GM12864 (cell line): ENCODE measurements at regions not wholly inside any gene's neighbourhood (a gene's known extent, or its start where the extent isn't known, plus 50 kb on each side); places are given as distances from the start of the nearest gene placed in this dataset.

ENCODE experiments used
- DNase-seq: peaks from one replicate; pipeline ENCODE4 v3.0.0-alpha.2; 2011; ENCODE audit warnings: low read depth
- H3K4me3 ChIP-seq: 2 replicates; pipeline ENCODE4 v1.5.1; 2011; ENCODE audit warnings: mild to moderate bottlenecking, low read depth, low read length, control low read depth
- TF ChIP-seq, protein P1 (sequence below): IDR thresholded peaks from 2 replicates; pipeline ENCODE4 v1.5.1; 2011; ENCODE audit warnings: low read depth, mild to moderate bottlenecking, moderate library complexity, low read length, control low read depth, inconsistent platforms; ENCODE audit errors: missing control alignments

GRCh38 chr1:185514311-185514710 lies 197.3 kb upstream of the IVNS1ABP start:
- TF ChIP-seq, protein P1, sequence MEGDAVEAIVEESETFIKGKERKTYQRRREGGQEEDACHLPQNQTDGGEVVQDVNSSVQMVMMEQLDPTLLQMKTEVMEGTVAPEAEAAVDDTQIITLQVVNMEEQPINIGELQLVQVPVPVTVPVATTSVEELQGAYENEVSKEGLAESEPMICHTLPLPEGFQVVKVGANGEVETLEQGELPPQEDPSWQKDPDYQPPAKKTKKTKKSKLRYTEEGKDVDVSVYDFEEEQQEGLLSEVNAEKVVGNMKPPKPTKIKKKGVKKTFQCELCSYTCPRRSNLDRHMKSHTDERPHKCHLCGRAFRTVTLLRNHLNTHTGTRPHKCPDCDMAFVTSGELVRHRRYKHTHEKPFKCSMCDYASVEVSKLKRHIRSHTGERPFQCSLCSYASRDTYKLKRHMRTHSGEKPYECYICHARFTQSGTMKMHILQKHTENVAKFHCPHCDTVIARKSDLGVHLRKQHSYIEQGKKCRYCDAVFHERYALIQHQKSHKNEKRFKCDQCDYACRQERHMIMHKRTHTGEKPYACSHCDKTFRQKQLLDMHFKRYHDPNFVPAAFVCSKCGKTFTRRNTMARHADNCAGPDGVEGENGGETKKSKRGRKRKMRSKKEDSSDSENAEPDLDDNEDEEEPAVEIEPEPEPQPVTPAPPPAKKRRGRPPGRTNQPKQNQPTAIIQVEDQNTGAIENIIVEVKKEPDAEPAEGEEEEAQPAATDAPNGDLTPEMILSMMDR: no peak
- H3K4me3 ChIP-seq: no peak overlapping the region
- DNase-seq: no peak

DNA sequence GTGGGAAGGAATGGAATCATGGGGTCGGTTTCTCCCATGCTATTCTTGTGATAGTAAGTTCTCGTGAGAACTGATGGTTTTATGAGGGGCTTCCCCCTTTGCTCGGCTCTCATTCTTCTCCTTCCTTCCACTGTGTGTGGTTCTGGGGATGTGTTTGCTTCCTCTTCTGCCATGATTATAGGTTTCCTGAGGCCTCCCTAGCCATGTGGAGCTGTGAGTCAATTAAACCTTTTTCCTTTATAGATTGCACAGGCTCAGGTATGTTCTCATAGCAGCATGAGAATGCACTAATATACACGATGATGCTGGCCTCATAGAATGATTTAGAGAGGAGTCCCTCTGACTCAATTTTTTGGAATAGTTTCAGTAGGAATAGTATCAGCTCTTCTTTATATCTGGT lies 195.4 kb upstream of the IVNS1ABP start:
- DNase-seq: no peak
- no peak overlapping the region for H3K4me3 ChIP-seq
- TF ChIP-seq, protein P1: no peak

- DNase-seq: no peak
- no peak overlapping the region for H3K4me3 ChIP-seq
- TF ChIP-seq, protein P1: no peak
These were observed 184.1 kb upstream of the IVNS1ABP start for GRCh38 chr1:185501099-185501498.

DNA sequence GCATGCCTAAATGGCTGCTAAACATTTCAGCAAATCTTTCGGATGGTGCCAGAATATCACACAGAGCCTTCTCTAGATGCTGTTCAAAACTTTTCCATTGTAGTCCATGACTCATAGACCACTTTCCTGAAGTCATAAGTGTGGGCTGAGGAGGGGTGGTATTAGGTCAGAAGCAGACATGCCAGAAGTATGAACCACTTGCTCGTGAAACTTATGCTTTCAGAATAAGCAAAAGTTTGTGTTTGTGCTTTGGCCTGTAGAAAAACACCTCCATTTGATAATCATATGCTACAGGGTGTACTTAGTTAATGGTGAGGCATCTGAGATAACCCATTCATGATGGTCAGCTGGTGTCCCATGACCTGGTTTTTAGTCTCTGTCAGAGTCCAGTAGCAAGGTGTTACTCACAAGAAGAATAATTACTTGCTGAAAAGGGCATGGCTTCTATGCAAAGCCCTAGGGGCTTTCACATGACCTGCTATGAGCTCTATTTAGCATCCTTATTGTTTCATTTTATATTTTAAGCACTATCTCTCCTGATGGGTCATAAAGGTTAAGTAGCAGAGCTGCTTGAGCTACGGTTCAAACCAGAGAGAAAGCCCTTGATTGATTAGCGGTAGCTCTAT lies 183.1 kb upstream of the IVNS1ABP start:
- no peak overlapping the region for H3K4me3 ChIP-seq
- DNase-seq: no peak
- TF ChIP-seq, protein P1: no peak

DNA sequence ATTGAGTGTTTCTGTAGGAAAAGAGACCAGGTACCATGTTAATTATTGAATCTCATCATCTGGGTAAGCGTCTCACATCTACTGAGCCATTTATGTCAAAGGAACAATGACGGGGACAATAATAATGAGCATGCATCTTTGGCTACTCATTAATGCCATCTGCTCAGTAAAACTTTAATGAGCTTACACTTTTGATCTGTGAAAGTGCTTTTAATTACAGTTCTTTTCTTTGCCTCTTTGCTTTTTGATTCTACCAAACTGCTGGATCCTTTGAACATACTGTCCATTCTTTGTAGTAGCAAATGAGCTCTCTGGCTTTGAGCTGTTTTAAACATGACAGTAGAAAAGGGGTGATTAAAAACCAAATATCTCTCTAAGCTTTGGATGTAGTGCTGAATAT lies 181.2 kb upstream of the IVNS1ABP start:
- H3K4me3 ChIP-seq: no peak overlapping the region
- no peak for DNase-seq
- TF ChIP-seq, protein P1: no peak

GRCh38 chr1:185497177-185497576 lies 180.1 kb upstream of the IVNS1ABP start:
- no peak for DNase-seq
- TF ChIP-seq, protein P1: no peak
- H3K4me3 ChIP-seq: no peak overlapping the region

DNA sequence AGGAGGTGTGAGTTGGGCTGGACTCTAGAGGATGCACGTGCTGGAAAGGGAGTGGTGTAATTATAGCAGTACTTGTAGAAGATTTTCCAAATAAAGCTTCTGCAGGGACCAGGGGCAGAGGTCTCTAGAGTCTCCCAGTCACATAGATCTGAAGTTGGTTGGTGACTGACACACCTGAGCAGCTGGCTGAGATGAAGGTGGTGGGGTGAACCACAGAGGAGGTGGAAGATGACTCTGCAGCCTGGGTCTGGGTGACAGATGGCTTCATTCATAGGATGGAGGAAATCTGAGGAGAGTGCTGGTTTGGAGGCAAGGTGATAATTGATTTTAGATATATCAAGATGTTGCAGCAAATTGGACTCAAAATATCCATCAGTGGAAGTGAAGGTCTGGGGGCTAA lies 178.9 kb upstream of the IVNS1ABP start:
- TF ChIP-seq, protein P1: no peak

More for the DNA sequence above, 178.9 kb upstream of the IVNS1ABP start:
- DNase-seq: no peak
- H3K4me3 ChIP-seq: no peak overlapping the region
